ENCODE measurements at regions not wholly inside any gene's neighbourhood (a gene's known extent, or its start where the extent isn't known, plus 50 kb on each side); places are given as distances from the start of the nearest gene placed in this dataset.

DNA sequence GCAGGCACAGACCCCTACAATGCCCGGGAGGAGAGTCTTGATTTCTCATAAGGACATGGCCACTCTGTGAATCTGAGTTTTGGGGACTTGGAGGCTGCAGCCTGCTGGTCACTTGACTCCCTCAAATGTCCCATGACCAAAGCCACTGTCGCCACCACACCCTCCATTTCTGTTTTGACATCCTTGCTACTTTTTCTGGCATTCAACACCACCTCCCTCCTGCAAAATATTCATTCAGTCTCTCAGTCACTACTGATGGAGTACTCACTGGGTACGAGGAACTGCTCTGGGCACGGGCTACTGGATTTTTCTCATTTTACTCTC lies 208.6 kb upstream of the HAAO start:
- TF ChIP-seq EZH2phosphoT487 (IDR thresholded peaks at IDR 0.05; ENCODE audit: insufficient read depth, low read depth) (no peak), EZH2 (IDR thresholded peaks at IDR 0.05; ENCODE audit: insufficient read depth, poor library complexity, severe bottlenecking) (no peak)
